Transverse colon (tissue), 4 donors: ENCODE measurements at regions not wholly inside any gene's neighbourhood (a gene's known extent, or its start where the extent isn't known, plus 50 kb on each side); places are given as distances from the start of the nearest gene placed in this dataset.

Experiments used
- DNase-seq: peaks from one replicate; pipeline ENCODE4 v3.0.0-alpha.2; 2019
- H3K27ac ChIP-seq, 4 donors: fragments of 200-600 bp; sonication (generic); 2 replicates each; pipeline ENCODE4 v1.5.1; 2016 to 2018; ENCODE audit warnings: inconsistent platforms in 4 of 4
- H3K27me3 ChIP-seq: fragments of 200-600 bp; sonication (generic); 2 replicates; pipeline ENCODE4 v1.5.1; 2017; ENCODE audit warnings: inconsistent platforms
- H3K36me3 ChIP-seq, 4 donors: fragments of 200-600 bp; sonication (generic); 2 replicates each; pipeline ENCODE4 v1.5.1; 2017 to 2019; ENCODE audit warnings: inconsistent platforms in 4 of 4
- H3K4me1 ChIP-seq, 4 donors: fragments of 200-600 bp; sonication (generic); 2 replicates each; pipeline ENCODE4 v1.5.1; 2017 to 2020; ENCODE audit warnings: inconsistent platforms in 4 of 4
- H3K4me3 ChIP-seq, 4 donors: fragments of 200-600 bp; sonication (generic); 1 replicate in 1 of 4; 2 replicates in 3 of 4; pipeline versions ENCODE4 v1.5.1 to v1.6.1; 2017 to 2019; ENCODE audit warnings: inconsistent platforms in 4 of 4
- H3K9me3 ChIP-seq, 2 donors: fragments of 200-600 bp; sonication (generic); 2 replicates each; pipeline ENCODE4 v1.5.1; 2017 to 2019; ENCODE audit warnings: inconsistent platforms in 2 of 2
- EP300 ChIP-seq: sonication (generic); formaldehyde crosslinking; IDR thresholded peaks from one replicate; pipeline ENCODE4 v1.6.1; 2017; ENCODE audit warnings: antibody characterized with exemption, low read depth
- POLR2A ChIP-seq: fragments of 450-650 bp; IDR thresholded peaks from one replicate; pipeline ENCODE4 v1.6.1; 2016; ENCODE audit warnings: antibody characterized with exemption, mild to moderate bottlenecking, moderate library complexity
- POLR2AphosphoS5 ChIP-seq, 3 donors: sonication (generic); formaldehyde crosslinking; IDR thresholded peaks; one replicate each; pipeline ENCODE4 v1.6.1; 2016; ENCODE audit warnings: antibody characterized with exemption in 3 of 3
- WGBS, 2 donors: methylation state at CpG; one replicate each; pipeline ENCODE4 v1.1.5; 2018; ENCODE audit warnings: low coverage in 1 of 2; 5-methylcytosine and 5-hydroxymethylcytosine counted together
- in situ Hi-C, 4 donors: fragments of 200-750 bp; cut with MboI; loops; one replicate each; pipeline versions ENCODE4 v1.15.0 to v1.15.1; 2017; ENCODE audit warnings: low sequenced_read_pairs in 3 of 4, low pct_ligation_motif_present in 1 of 4, low pct_unique_long_range_greater_than_20kb in 1 of 4
- intact Hi-C: fragments of 100-400 bp; cut with DNase I; formaldehyde crosslinking; loops from one replicate; pipeline ENCODE4 v1.15.1; 2023; ENCODE audit warnings: low total_unique reads
- TF ChIP-seq, protein P1 (sequence below), 5 experiments: fragments of 200-600 bp in 3 of 5; fragments of 450-650 bp in 2 of 5; sonication (generic) in 3 of 5; IDR thresholded peaks; 1 replicate in 2 of 5; 2 replicates in 3 of 5; pipeline ENCODE4 v1.5.1; 2016 to 2017; ENCODE audit warnings: antibody characterized with exemption in 5 of 5, inconsistent platforms in 3 of 5, mild to moderate bottlenecking in 2 of 5, moderate library complexity in 1 of 5

DNA sequence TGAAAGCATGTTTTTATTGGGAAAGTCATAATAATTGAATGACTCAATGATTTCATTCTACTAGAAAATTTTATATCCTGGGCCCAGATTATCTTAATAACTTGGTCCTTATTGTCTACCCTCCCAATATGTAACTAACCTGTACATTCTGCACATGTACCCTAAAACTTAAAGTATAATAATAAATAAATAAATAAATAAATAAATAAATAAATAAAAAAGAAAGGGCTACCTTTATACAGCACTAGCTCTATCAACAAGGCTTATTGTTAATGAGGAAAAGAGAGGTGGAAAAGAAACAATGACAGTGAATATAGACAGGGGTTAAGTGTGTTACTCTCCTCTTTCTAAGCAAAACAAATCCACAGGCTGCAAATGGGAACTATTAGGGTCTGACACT lies 83.6 kb downstream of the GRIN2B start:
- intact Hi-C loops = no loop called here
- Histone ChIP-seq H3K9me3 (no peaks in the 10 kb centered on the region), H3K4me1 (peaks cover 0 to 30% (median 4%) of the 10 kb centered on the region in 4 donors), H3K27ac (no peak overlapping the region), H3K4me3 (no peak overlapping the region), H3K27me3 (peaks cover 3% of the 10 kb centered on the region), H3K36me3 (no peaks in the 10 kb centered on the region)
- in situ Hi-C loops = no loop called here
- no peak for TF ChIP-seq POLR2A
- TF ChIP-seq POLR2AphosphoS5 (IDR thresholded peaks at IDR 0.05) = no peak
- TF ChIP-seq, protein P1, sequence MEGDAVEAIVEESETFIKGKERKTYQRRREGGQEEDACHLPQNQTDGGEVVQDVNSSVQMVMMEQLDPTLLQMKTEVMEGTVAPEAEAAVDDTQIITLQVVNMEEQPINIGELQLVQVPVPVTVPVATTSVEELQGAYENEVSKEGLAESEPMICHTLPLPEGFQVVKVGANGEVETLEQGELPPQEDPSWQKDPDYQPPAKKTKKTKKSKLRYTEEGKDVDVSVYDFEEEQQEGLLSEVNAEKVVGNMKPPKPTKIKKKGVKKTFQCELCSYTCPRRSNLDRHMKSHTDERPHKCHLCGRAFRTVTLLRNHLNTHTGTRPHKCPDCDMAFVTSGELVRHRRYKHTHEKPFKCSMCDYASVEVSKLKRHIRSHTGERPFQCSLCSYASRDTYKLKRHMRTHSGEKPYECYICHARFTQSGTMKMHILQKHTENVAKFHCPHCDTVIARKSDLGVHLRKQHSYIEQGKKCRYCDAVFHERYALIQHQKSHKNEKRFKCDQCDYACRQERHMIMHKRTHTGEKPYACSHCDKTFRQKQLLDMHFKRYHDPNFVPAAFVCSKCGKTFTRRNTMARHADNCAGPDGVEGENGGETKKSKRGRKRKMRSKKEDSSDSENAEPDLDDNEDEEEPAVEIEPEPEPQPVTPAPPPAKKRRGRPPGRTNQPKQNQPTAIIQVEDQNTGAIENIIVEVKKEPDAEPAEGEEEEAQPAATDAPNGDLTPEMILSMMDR (IDR thresholded peaks at IDR 0.05) = no peak
- no peak for TF ChIP-seq EP300
- no peak for DNase-seq

DNA sequence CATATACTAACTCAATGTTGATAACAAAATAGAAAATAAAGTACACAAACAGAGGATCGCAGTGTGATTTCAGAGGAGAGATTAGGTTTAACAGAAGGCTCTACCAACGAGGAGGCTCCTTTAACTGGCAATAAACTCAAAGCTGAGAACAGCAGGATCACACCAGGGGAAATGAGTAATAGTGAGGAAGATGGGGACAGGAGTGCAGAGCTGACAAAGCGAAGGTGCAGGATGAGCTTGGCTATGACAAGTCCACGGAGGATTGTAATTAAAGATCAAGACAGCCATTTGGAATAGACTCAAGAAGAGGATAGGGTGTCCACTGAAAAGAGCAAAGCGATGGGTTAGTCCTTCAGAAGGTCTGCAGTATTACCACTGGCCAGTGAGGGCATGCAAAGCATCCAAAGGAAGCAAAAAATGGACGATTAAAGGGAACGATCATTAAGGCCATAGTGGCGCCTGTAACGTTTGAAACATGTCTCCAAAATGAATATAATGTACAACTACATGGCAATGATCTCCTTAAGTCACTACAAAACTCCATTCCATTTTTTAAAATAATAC lies 85.3 kb downstream of the GRIN2B start:
- intact Hi-C loops = no loop called here
- H3K4me3 ChIP-seq = no peak overlapping the region
- 73 to 78% methylated on average over 9 of the region's 9 CpGs for WGBS, 2 donors
- in situ Hi-C loops = no loop called here
- no peak for DNase-seq
- no peak overlapping the region for H3K27ac ChIP-seq
- no peaks in the 10 kb centered on the region for H3K9me3 ChIP-seq
- H3K36me3 ChIP-seq = no peaks in the 10 kb centered on the region
- peaks cover 3% of the 10 kb centered on the region for H3K27me3 ChIP-seq
- peaks cover 0 to 27% (median 4%) of the 10 kb centered on the region in 4 donors for H3K4me1 ChIP-seq
- TF ChIP-seq POLR2A (no peak), POLR2AphosphoS5 (IDR thresholded peaks at IDR 0.05) (no peak), EP300 (no peak)
- TF ChIP-seq, protein P1 (IDR thresholded peaks at IDR 0.05) = no peak

DNA sequence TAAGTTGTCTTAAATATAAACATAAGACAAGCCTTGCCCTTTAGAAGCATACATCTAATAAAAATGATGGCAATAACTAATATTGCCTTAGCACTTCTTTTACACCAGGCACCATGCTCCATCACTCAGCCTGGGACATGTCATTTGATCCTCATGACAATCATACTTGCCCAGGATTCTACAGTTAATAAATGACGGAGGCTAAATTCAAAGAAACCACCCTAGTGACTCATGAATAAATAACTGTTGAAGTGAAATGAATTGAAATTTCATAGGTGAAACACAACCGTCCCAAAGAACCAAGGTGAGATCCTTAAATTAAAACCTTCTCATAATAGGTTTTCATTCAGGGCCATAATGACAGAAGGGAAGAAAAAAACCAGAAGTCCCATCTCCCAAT lies 89.5 kb downstream of the GRIN2B start:
- H3K36me3 ChIP-seq = no peaks in the 10 kb centered on the region
- peaks cover 0 to 21% (median 3%) of the 10 kb centered on the region in 4 donors for H3K4me1 ChIP-seq
- intact Hi-C loops (no loop called here), in situ Hi-C loops (no loop called here)
- H3K9me3 ChIP-seq = no peaks in the 10 kb centered on the region
- H3K4me3 ChIP-seq = no peak overlapping the region
- TF ChIP-seq EP300 = no peak
- no peak for TF ChIP-seq POLR2AphosphoS5 (IDR thresholded peaks at IDR 0.05)
- TF ChIP-seq, protein P1 (IDR thresholded peaks at IDR 0.05) = no peak
- TF ChIP-seq POLR2A = no peak
- no peak for DNase-seq
- no peak overlapping the region for H3K27ac ChIP-seq
- H3K27me3 ChIP-seq = peaks cover 3% of the 10 kb centered on the region
- 92% methylated on average over 2 of the region's 2 CpGs for WGBS, 2 donors

DNA sequence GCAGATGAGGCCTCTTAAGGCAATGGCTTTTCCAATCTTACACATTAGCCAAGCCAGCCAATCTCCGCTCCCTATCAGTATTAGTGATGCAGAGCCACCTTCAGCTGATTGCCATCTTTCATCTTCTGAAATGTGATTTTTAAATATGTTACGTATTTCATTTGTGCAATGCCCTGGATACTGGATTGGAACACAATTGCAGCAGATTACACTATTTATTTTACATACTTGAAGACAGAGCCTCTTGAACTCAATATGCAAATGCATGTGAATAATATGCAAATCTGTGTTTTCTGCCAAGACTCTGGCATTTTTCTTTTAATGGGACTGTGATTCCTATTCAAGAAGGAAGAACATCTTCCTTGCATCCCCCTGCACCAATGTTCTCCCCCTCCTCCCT lies 90.5 kb downstream of the GRIN2B start:
- no peaks in the 10 kb centered on the region for H3K9me3 ChIP-seq
- H3K36me3 ChIP-seq = no peaks in the 10 kb centered on the region
- peaks cover 0 to 21% (median 3%) of the 10 kb centered on the region in 4 donors for H3K4me1 ChIP-seq
- TF ChIP-seq POLR2A (no peak), EP300 (no peak), POLR2AphosphoS5 (IDR thresholded peaks at IDR 0.05) (no peak)
- TF ChIP-seq, protein P1 (IDR thresholded peaks at IDR 0.05) = no peak
- no peak overlapping the region for H3K4me3 ChIP-seq
- intact Hi-C loops (no loop called here), in situ Hi-C loops (no loop called here)
- no peaks in the 10 kb centered on the region for H3K27me3 ChIP-seq
- no peak overlapping the region for H3K27ac ChIP-seq
- DNase-seq = no peak
- 67 to 98% methylated on average over 1 to 2 of the region's 2 CpGs for WGBS, 2 donors
